Esophagus muscularis mucosa (tissue), 3 donors: ENCODE measurements at regions not wholly inside any gene's neighbourhood (a gene's known extent, or its start where the extent isn't known, plus 50 kb on each side); places are given as distances from the start of the nearest gene placed in this dataset.

Source experiments
- POLR2A ChIP-seq: fragments of 450-650 bp; IDR thresholded peaks from one replicate; pipeline ENCODE4 v1.6.1; 2017; ENCODE audit warnings: antibody characterized with exemption, moderate library complexity, mild to moderate bottlenecking, low read depth
- TF ChIP-seq, protein P1 (sequence below), 3 experiments: fragments of 200-600 bp in 2 of 3; fragments of 450-650 bp in 1 of 3; sonication (generic) in 2 of 3; IDR thresholded peaks; one replicate each; pipeline ENCODE4 v1.5.1; 2017 to 2019; ENCODE audit warnings: antibody characterized with exemption in 3 of 3, mild to moderate bottlenecking in 2 of 3, moderate library complexity in 1 of 3

DNA sequence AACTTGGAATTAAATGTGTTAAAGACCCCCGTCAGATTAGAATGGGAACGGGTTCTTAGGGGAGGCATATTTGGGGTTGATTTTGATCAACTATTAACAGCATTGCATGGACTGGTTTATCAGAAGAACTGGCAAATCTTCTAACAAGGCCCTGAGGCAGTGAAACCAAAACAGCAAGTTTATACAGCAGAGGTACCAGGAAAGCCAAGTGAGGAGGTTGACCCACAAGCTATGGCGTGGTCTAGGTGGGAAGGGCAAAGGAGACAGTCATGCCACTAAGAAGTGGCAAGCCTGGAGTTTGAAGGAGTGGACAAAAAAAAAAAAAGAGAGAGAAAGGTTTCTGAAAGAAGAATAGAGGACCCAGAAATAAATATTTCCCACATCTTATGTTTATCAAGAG, 187.0 kb downstream of the MREG start:
- TF ChIP-seq, protein P1, sequence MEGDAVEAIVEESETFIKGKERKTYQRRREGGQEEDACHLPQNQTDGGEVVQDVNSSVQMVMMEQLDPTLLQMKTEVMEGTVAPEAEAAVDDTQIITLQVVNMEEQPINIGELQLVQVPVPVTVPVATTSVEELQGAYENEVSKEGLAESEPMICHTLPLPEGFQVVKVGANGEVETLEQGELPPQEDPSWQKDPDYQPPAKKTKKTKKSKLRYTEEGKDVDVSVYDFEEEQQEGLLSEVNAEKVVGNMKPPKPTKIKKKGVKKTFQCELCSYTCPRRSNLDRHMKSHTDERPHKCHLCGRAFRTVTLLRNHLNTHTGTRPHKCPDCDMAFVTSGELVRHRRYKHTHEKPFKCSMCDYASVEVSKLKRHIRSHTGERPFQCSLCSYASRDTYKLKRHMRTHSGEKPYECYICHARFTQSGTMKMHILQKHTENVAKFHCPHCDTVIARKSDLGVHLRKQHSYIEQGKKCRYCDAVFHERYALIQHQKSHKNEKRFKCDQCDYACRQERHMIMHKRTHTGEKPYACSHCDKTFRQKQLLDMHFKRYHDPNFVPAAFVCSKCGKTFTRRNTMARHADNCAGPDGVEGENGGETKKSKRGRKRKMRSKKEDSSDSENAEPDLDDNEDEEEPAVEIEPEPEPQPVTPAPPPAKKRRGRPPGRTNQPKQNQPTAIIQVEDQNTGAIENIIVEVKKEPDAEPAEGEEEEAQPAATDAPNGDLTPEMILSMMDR (IDR thresholded peaks at IDR 0.05), result no peak
- no peak for TF ChIP-seq POLR2A
